Tibial artery (tissue), 4 donors: ENCODE measurements at regions not wholly inside any gene's neighbourhood (a gene's known extent, or its start where the extent isn't known, plus 50 kb on each side); places are given as distances from the start of the nearest gene placed in this dataset.

ENCODE experiments used
- DNase-seq, 2 donors: peaks; one replicate each; pipeline ENCODE4 v3.0.0-alpha.2; 2019
- H3K27ac ChIP-seq, 2 donors: fragments of 200-600 bp; sonication (generic) in 1 of 2; 1 replicate in 1 of 2; 2 replicates in 1 of 2; pipeline ENCODE4 v1.5.1; 2018 to 2019; ENCODE audit warnings: mild to moderate bottlenecking in 1 of 2
- H3K27me3 ChIP-seq, 2 donors: fragments of 200-600 bp; sonication (generic) in 1 of 2; one replicate each; pipeline versions ENCODE4 v1.5.1 to v1.6.0; 2016 to 2019
- H3K36me3 ChIP-seq, 3 donors: fragments of 200-600 bp; sonication (generic) in 2 of 3; one replicate each; pipeline ENCODE4 v1.5.1; 2016 to 2019; ENCODE audit warnings: mild to moderate bottlenecking in 2 of 3
- H3K4me1 ChIP-seq, 4 donors: fragments of 200-600 bp; sonication (generic) in 2 of 4; 1 replicate in 3 of 4; 2 replicates in 1 of 4; pipeline ENCODE4 v1.5.1; 2016 to 2019
- H3K4me3 ChIP-seq, 2 donors: fragments of 200-600 bp; sonication (generic) in 1 of 2; 1 replicate in 1 of 2; 2 replicates in 1 of 2; pipeline ENCODE4 v1.5.1; 2018 to 2019; ENCODE audit warnings: mild to moderate bottlenecking in 2 of 2
- H3K9me3 ChIP-seq, 3 donors: fragments of 200-600 bp; sonication (generic) in 1 of 3; one replicate each; pipeline ENCODE4 v1.5.1; 2016 to 2019
- CTCF ChIP-seq, 2 experiments: fragments of 200-600 bp in 1 of 2; fragments of 450-650 bp in 1 of 2; IDR thresholded peaks; one replicate each; pipeline ENCODE4 v1.5.1; 2017 to 2019; ENCODE audit warnings: antibody characterized with exemption in 2 of 2, mild to moderate bottlenecking in 1 of 2, moderate library complexity in 1 of 2
- intact Hi-C: fragments of 100-400 bp; cut with DNase I; formaldehyde crosslinking; loops from one replicate; pipeline ENCODE4 v1.15.0; 2023; ENCODE audit warnings: low total_unique reads

GRCh38 chrY:19644889-19645638, 99.5 kb downstream of the KDM5D start:
- no peak for DNase-seq
- Histone ChIP-seq H3K4me3 (no peak overlapping the region), H3K36me3 (no peaks in the 10 kb centered on the region), H3K27ac (no peak overlapping the region), H3K4me1 (no peaks in the 10 kb centered on the region), H3K9me3 (no peaks in the 10 kb centered on the region), H3K27me3 (no peaks in the 10 kb centered on the region)
- TF ChIP-seq CTCF (IDR thresholded peaks at IDR 0.05), result no peak
- intact Hi-C loops, result no loop called here

- Histone ChIP-seq H3K27ac (no peak overlapping the region), H3K4me1 (no peaks in the 10 kb centered on the region), H3K4me3 (no peak overlapping the region), H3K9me3 (no peaks in the 10 kb centered on the region), H3K36me3 (no peaks in the 10 kb centered on the region), H3K27me3 (no peaks in the 10 kb centered on the region)
- intact Hi-C loops, result no loop called here
- no peak for TF ChIP-seq CTCF (IDR thresholded peaks at IDR 0.05)
- no peak for DNase-seq
Measured at GRCh38 chrY:19637651-19638347, 106.7 kb downstream of the KDM5D start.

GRCh38 chrY:19628926-19629325, 115.6 kb downstream of the KDM5D start:
- no peaks in the 10 kb centered on the region for H3K4me1 ChIP-seq
- no peaks in the 10 kb centered on the region for H3K27me3 ChIP-seq
- intact Hi-C loops, result no loop called here
- TF ChIP-seq CTCF (IDR thresholded peaks at IDR 0.05), result no peak
- H3K36me3 ChIP-seq, result no peaks in the 10 kb centered on the region
- no peak overlapping the region for H3K4me3 ChIP-seq
- H3K9me3 ChIP-seq, result no peaks in the 10 kb centered on the region
- H3K27ac ChIP-seq, result no peak overlapping the region
- DNase-seq, result no peak

GRCh38 chrY:19622392-19622791, 122.1 kb downstream of the KDM5D start:
- Histone ChIP-seq H3K27ac (no peak overlapping the region), H3K4me3 (no peak overlapping the region), H3K4me1 (no peaks in the 10 kb centered on the region), H3K9me3 (no peaks in the 10 kb centered on the region), H3K36me3 (no peaks in the 10 kb centered on the region), H3K27me3 (no peaks in the 10 kb centered on the region)
- TF ChIP-seq CTCF (IDR thresholded peaks at IDR 0.05), result no peak
- intact Hi-C loops, result no loop called here
- no peak for DNase-seq

GRCh38 chrY:19621756-19622155, 122.8 kb downstream of the KDM5D start:
- Histone ChIP-seq H3K27ac (no peak overlapping the region), H3K27me3 (no peaks in the 10 kb centered on the region), H3K9me3 (no peaks in the 10 kb centered on the region), H3K4me3 (no peak overlapping the region), H3K36me3 (no peaks in the 10 kb centered on the region), H3K4me1 (no peaks in the 10 kb centered on the region)
- intact Hi-C loops, result no loop called here
- no peak for TF ChIP-seq CTCF (IDR thresholded peaks at IDR 0.05)
- no peak for DNase-seq
